PC-9 (cell line): ENCODE measurements at regions not wholly inside any gene's neighbourhood (a gene's known extent, or its start where the extent isn't known, plus 50 kb on each side); places are given as distances from the start of the nearest gene placed in this dataset.

ENCODE experiments used
- BruUV-seq: library from RNA; stranded (reverse); fragments of 400-500 nt; replicated peaks from 2 replicates; lab custom pipeline; 2021; lab: Mats Ljungman, UMichigan
- CTCF ChIA-PET: fragments of 300-600 bp; sonication (Branson Sonifier 250); formaldehyde crosslinking; loops from one replicate; lab custom pipeline; 2022; ENCODE audit warnings: antibody characterized with exemption; lab: Charles Lee
- POLR2A ChIA-PET: fragments of 300-600 bp; sonication (Branson Sonifier 250); formaldehyde crosslinking; loops from one replicate; lab custom pipeline; 2022; ENCODE audit warnings: antibody characterized with exemption; ENCODE audit not compliant: unreplicated experiment; lab: Charles Lee
- DNase-seq, 2 experiments: peaks; one replicate each; pipeline versions ENCODE4 v3.0.0 to v3.0.0-alpha.2; 2015 to 2022; ENCODE audit warnings: mixed read lengths in 1 of 2
- H2AFZ ChIP-seq: fragments of 200-600 bp; sonication (generic); 2 replicates; pipeline ENCODE4 v1.8.1; 2017; ENCODE audit warnings: antibody characterized with exemption
- H3F3A ChIP-seq: fragments of 200-600 bp; sonication (generic); 2 replicates; pipeline ENCODE4 v1.8.1; 2017; ENCODE audit warnings: antibody characterized with exemption, mild to moderate bottlenecking, low read depth; ENCODE audit not compliant: insufficient read depth
- H3K27ac ChIP-seq: fragments of 200-600 bp; sonication (generic); 2 replicates; pipeline ENCODE4 v1.6.1; 2016; ENCODE audit warnings: mixed run types
- H3K27me3 ChIP-seq: fragments of 200-600 bp; sonication (generic); 2 replicates; pipeline ENCODE4 v1.6.1; 2016; ENCODE audit warnings: low read depth, mixed run types; ENCODE audit not compliant: insufficient read depth
- H3K36me3 ChIP-seq: fragments of 200-600 bp; sonication (generic); 2 replicates; pipeline ENCODE4 v1.6.1; 2016; ENCODE audit warnings: low read depth, mixed run types
- H3K4me1 ChIP-seq: fragments of 200-600 bp; sonication (generic); replicated peaks from 2 replicates; pipeline ENCODE4 v1.6.1; 2016; ENCODE audit warnings: mixed run types; ENCODE audit not compliant: insufficient read depth
- H3K4me2 ChIP-seq: fragments of 200-600 bp; sonication (generic); 2 replicates; pipeline ENCODE4 v1.6.1; 2017; ENCODE audit warnings: mixed run types
- H3K4me3 ChIP-seq: fragments of 200-600 bp; sonication (generic); 2 replicates; pipeline ENCODE4 v1.6.1; 2016; ENCODE audit warnings: mixed run types
- H3K79me2 ChIP-seq: fragments of 200-600 bp; sonication (generic); 2 replicates; pipeline ENCODE4 v1.6.1; 2017; ENCODE audit warnings: low read depth, mixed run types
- H3K9me2 ChIP-seq: fragments of 200-600 bp; sonication (generic); 2 replicates; pipeline ENCODE4 v1.8.1; 2017; ENCODE audit warnings: mild to moderate bottlenecking; ENCODE audit not compliant: insufficient read depth
- H3K9me3 ChIP-seq: fragments of 200-600 bp; sonication (generic); 2 replicates; pipeline ENCODE4 v1.8.1; 2016; ENCODE audit warnings: low read depth; ENCODE audit not compliant: insufficient read depth
- H4K20me1 ChIP-seq: fragments of 200-600 bp; sonication (generic); 2 replicates; pipeline ENCODE4 v1.8.1; 2017; ENCODE audit not compliant: insufficient read depth
- EZH2 ChIP-seq: fragments of 200-600 bp; sonication (generic); IDR thresholded peaks from 2 replicates; pipeline ENCODE4 v1.8.0; 2017; ENCODE audit warnings: antibody characterized with exemption, low read depth
- intact Hi-C: fragments of 100-400 bp; cut with micrococcal nuclease; formaldehyde crosslinking; loops from one replicate; pipeline ENCODE4 v1.10.0; 2022; ENCODE audit not compliant: unreplicated experiment
- TF ChIP-seq, protein P1 (sequence below): fragments of 200-600 bp; sonication (generic); conservative IDR thresholded peaks from 2 replicates; pipeline ENCODE4 v1.6.1; 2017; ENCODE audit warnings: mixed run types, antibody characterized with exemption, mild to moderate bottlenecking, moderate library complexity

DNA sequence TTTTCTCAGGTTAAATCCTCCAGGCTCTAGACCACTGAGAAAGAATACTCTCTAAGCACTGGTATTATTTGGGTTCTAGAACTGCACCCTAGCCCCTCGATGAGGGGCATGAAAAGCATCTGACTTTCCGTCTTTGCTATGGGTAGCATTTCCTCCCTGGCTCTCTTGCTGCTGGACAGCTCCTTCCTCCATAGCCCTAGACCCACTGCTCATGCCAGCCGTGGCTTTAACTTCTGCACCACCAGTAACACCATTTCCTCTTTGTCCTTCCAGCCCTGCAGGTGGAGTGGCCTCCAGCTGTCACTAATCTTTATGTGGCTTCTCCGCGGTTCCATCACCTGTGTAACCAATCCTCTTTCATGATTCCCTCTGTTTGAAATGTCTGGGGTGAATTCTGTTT, 194.9 kb downstream of the SCP2D1 start:
- TF ChIP-seq, protein P1, sequence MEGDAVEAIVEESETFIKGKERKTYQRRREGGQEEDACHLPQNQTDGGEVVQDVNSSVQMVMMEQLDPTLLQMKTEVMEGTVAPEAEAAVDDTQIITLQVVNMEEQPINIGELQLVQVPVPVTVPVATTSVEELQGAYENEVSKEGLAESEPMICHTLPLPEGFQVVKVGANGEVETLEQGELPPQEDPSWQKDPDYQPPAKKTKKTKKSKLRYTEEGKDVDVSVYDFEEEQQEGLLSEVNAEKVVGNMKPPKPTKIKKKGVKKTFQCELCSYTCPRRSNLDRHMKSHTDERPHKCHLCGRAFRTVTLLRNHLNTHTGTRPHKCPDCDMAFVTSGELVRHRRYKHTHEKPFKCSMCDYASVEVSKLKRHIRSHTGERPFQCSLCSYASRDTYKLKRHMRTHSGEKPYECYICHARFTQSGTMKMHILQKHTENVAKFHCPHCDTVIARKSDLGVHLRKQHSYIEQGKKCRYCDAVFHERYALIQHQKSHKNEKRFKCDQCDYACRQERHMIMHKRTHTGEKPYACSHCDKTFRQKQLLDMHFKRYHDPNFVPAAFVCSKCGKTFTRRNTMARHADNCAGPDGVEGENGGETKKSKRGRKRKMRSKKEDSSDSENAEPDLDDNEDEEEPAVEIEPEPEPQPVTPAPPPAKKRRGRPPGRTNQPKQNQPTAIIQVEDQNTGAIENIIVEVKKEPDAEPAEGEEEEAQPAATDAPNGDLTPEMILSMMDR: no peak
- no peak for TF ChIP-seq EZH2
- BruUV-seq: no TSS peak
- Histone ChIP-seq H3K36me3 (no peaks in the 10 kb centered on the region), H3F3A (peaks cover 5% of the 10 kb centered on the region; the same call in 1 of the 2 replicates), H3K4me1 (no peaks in the 10 kb centered on the region), H3K9me2 (no peaks in the 10 kb centered on the region; the same call in 1 of the 2 replicates), H3K4me3 (no peak overlapping the region), H3K27me3 (0 out of 2 replicates have a peak, but pooled peaks cover 4% of the 10 kb centered on the region), H3K79me2 (no peaks in the 10 kb centered on the region), H3K27ac (no peak overlapping the region), H3K4me2 (no peak overlapping the region), H2AFZ (no peak overlapping the region), H4K20me1 (no peaks in the 10 kb centered on the region), H3K9me3 (no peaks in the 10 kb centered on the region)
- DNase-seq: no peak
- ChIA-PET CTCF (no interaction called here), POLR2A (no interaction called here)
- intact Hi-C loops: no loop called here

DNA sequence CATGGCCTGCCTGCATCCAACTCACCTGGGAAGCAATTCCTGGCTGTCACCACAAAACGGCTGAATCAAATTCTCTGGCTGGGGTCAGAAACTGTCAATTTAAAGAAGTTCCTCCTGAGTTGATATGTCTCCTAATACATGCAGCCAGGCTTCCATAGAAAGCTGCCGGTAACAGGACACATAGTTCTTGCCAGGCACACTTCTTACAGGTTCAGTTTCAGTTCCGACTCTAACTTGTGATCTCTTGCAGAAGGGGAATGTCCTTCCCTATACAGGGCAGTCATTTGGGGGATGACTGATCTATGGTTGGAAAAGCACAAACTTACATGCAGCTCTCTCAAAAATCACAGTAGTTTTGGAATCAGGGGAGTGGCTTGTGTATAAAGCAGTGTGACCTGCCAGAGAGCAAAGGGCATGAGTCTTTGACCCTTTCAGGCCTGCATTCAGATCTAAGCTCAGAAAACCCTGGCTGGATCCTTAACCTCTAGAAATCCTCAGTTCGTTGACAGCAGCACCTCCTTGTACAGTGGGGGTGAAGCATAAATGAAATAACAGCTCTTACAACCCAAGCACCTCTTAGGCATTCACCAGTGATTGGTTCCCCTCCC, 195.6 kb downstream of the SCP2D1 start:
- ChIA-PET CTCF (no interaction called here), POLR2A (no interaction called here)
- DNase-seq: no peak
- intact Hi-C loops: no loop called here
- Histone ChIP-seq H3F3A (peaks cover under 1% of the 10 kb centered on the region; the same call in 1 of the 2 replicates), H3K4me3 (no peak overlapping the region), H3K27ac (no peak overlapping the region), H3K36me3 (no peaks in the 10 kb centered on the region), H3K9me3 (no peaks in the 10 kb centered on the region), H4K20me1 (no peaks in the 10 kb centered on the region), H3K79me2 (no peaks in the 10 kb centered on the region), H3K4me2 (no peak overlapping the region), H3K27me3 (0 out of 2 replicates have a peak, but pooled peaks cover 4% of the 10 kb centered on the region), H3K4me1 (no peaks in the 10 kb centered on the region), H2AFZ (no peak overlapping the region), H3K9me2 (no peaks in the 10 kb centered on the region; the same call in 1 of the 2 replicates)
- TF ChIP-seq EZH2: no peak
- TF ChIP-seq, protein P1: no peak
- BruUV-seq: no TSS peak

- no peaks in the 10 kb centered on the region for H4K20me1 ChIP-seq
- no peak overlapping the region for H3K4me3 ChIP-seq
- H3K36me3 ChIP-seq: no peaks in the 10 kb centered on the region
- H3K27ac ChIP-seq: no peak overlapping the region
- intact Hi-C loops: no loop called here
- POLR2A ChIA-PET: no interaction called here
- CTCF ChIA-PET: no interaction called here
- no TSS peak for BruUV-seq
- no peaks in the 10 kb centered on the region for H3F3A ChIP-seq
- no peak overlapping the region for H3K4me2 ChIP-seq
- no peak overlapping the region for H2AFZ ChIP-seq
- H3K9me2 ChIP-seq: no peaks in the 10 kb centered on the region
- H3K27me3 ChIP-seq: 0 out of 2 replicates have a peak, but pooled peaks cover 4% of the 10 kb centered on the region
- H3K4me1 ChIP-seq: no peaks in the 10 kb centered on the region
- no peaks in the 10 kb centered on the region for H3K79me2 ChIP-seq
- DNase-seq: peak in 1 of 2 experiments; percentile 39
- TF ChIP-seq EZH2: no peak
- no peaks in the 10 kb centered on the region for H3K9me3 ChIP-seq
Observed at GRCh38 chr20:19012676-19013075, 199.1 kb downstream of the SCP2D1 start.
